ENCODE measurements at regions not wholly inside any gene's neighbourhood (a gene's known extent, or its start where the extent isn't known, plus 50 kb on each side); places are given as distances from the start of the nearest gene placed in this dataset.

GRCh38 chr18:56139792-56140254 lies 498.6 kb downstream of the TXNL1 start:
- ChIA-PET POLR2A (interaction anchor here (1.5 kb wide), 1 partner anchor 16 kb away, joined by 6 read pairs; no protein-coding TSS in a partner anchor), CTCF (interaction anchor here (1.6 kb wide), 1 partner anchor 157 kb away, joined by 3 read pairs; no protein-coding TSS in a partner anchor)
- no peak for TF ChIP-seq CTCF (IDR thresholded peaks at IDR 0.05; ENCODE audit: insufficient read depth, low read depth, low read length)
- Histone ChIP-seq H3K27me3 (ENCODE audit: control insufficient read depth, insufficient read depth, low read length) (no peaks in the 10 kb centered on the region), H3K4me3 (ENCODE audit: low read depth, low read length) (no peak overlapping the region), H3K36me3 (ENCODE audit: control insufficient read depth, insufficient read depth, low read length) (no peaks in the 10 kb centered on the region)
- peak; percentile 65 for DNase-seq (ENCODE audit: low read depth)

GRCh38 chr18:56139372-56139771 lies 499.0 kb downstream of the TXNL1 start:
- Histone ChIP-seq H3K36me3 (ENCODE audit: control insufficient read depth, insufficient read depth, low read length) (no peaks in the 10 kb centered on the region), H3K4me3 (ENCODE audit: low read depth, low read length) (no peak overlapping the region), H3K27me3 (ENCODE audit: control insufficient read depth, insufficient read depth, low read length) (no peaks in the 10 kb centered on the region)
- no peak for TF ChIP-seq CTCF (IDR thresholded peaks at IDR 0.05; ENCODE audit: insufficient read depth, low read depth, low read length)
- ChIA-PET POLR2A (interaction anchor here (1.5 kb wide), 1 partner anchor 15 kb away, joined by 6 read pairs; no protein-coding TSS in a partner anchor), CTCF (interaction anchor here (1.6 kb wide), 1 partner anchor 157 kb away, joined by 3 read pairs; no protein-coding TSS in a partner anchor)
- no peak for DNase-seq (ENCODE audit: low read depth)

DNA sequence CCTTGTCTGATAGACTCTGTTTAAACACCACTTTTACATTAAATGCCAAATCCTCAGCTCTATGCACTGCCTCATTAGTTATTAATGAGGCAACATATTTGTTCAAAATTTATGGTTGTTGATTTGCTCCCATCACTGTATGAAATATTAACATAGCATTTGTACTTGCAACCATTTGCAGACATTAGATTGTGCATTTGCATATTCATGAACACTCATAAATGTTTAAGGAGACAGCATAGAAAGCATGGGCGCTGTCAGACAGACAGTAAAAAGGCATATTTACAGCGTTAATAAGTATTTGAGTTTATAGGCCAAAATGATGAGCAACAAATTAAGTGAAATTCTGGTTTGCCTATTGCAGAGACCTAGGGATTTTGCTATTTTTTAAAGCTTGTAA lies 502.3 kb downstream of the TXNL1 start:
- no peak for DNase-seq (ENCODE audit: low read depth)
- H3K27me3 ChIP-seq (ENCODE audit: control insufficient read depth, insufficient read depth, low read length): no peaks in the 10 kb centered on the region
- H3K4me3 ChIP-seq (ENCODE audit: low read depth, low read length): no peak overlapping the region
- ChIA-PET POLR2A (no interaction called here), CTCF (no interaction called here)
- no peaks in the 10 kb centered on the region for H3K36me3 ChIP-seq (ENCODE audit: control insufficient read depth, insufficient read depth, low read length)
- TF ChIP-seq CTCF (IDR thresholded peaks at IDR 0.05; ENCODE audit: insufficient read depth, low read depth, low read length): no peak

DNA sequence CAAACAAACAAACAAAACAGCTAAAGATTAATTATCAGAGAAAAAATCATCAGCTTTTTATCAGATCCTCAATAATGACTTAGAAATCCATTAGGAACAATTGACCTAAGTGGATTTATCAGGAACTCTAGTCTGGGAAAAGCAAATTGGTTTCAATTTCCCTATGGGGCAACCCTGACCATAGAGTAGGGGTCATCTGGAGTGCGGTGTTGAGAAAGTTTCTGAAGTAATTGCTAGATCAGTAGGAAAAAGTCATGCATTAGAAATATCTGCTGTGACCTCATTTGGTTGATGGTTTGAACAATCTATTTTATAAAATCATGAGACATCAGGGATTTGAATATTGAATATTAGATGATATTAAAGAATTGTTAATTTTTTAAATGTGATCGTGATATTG lies 507.9 kb downstream of the TXNL1 start:
- DNase-seq (ENCODE audit: low read depth): no peak
- no peaks in the 10 kb centered on the region for H3K36me3 ChIP-seq (ENCODE audit: control insufficient read depth, insufficient read depth, low read length)
- ChIA-PET POLR2A (no interaction called here), CTCF (no interaction called here)
- TF ChIP-seq CTCF (IDR thresholded peaks at IDR 0.05; ENCODE audit: insufficient read depth, low read depth, low read length): no peak
- H3K4me3 ChIP-seq (ENCODE audit: low read depth, low read length): no peak overlapping the region
- H3K27me3 ChIP-seq (ENCODE audit: control insufficient read depth, insufficient read depth, low read length): no peaks in the 10 kb centered on the region

DNA sequence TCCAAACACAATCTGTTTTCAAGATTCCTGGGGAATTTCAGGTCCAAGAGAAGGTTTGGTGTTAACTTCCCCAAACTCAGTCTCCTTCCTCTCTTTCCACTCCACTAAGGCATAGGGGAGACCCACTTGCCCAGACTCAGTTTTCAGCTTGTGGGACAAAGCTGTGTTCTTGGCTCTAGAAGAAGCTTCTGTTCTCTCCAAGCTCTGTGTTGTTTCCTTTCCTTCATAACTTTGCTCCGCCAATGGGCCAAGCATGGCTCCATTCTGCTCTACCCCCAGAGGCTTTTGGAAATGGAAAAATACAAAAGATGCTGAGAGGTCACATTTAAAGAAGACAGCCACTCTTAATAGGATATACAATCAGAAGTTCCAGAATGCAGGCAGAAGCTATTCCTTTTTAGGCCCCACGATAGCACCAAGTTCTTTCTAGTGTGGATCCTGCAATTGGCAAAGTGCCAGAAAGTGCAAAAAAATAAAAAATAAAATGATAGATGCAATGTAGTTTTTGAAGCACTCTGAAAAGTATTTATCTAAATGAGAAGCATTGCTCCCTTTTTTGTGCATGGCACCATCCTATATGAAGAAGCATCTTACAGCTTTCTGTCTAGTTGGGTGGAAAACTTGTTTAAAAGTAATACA lies 510.1 kb downstream of the TXNL1 start:
- ChIA-PET POLR2A (no interaction called here), CTCF (interaction anchor here (0.9 kb wide), 1 partner anchor 448 kb away, joined by 3 read pairs; no protein-coding TSS in a partner anchor)
- no peaks in the 10 kb centered on the region for H3K27me3 ChIP-seq (ENCODE audit: control insufficient read depth, insufficient read depth, low read length)
- no peak for DNase-seq (ENCODE audit: low read depth)
- no peaks in the 10 kb centered on the region for H3K36me3 ChIP-seq (ENCODE audit: control insufficient read depth, insufficient read depth, low read length)
- no peak overlapping the region for H3K4me3 ChIP-seq (ENCODE audit: low read depth, low read length)
- no peak for TF ChIP-seq CTCF (IDR thresholded peaks at IDR 0.05; ENCODE audit: insufficient read depth, low read depth, low read length)
